ENCODE measurements at regions not wholly inside any gene's neighbourhood (a gene's known extent, or its start where the extent isn't known, plus 50 kb on each side); places are given as distances from the start of the nearest gene placed in this dataset.

DNA sequence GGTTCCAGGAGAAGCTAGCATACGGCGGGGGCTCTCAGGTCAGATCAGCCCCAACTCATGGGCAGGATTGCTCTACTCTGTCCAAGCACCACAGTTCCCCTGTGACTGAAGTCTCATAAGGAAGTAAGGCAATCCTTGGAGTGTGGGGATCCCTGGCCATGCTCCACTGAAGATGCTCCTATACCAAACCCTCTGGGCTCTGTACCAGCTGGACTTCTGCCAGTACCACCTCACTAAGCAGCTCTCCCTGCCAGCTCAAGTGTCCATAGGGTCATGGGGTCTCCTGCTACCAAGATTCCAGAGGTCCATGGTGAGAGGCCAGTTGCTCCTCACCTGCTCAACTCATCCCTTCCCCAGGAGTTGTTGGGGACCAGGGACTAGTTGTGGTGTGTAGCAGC, 355.7 kb upstream of the STEAP1 start:
- no peak for TF ChIP-seq POLR2A (IDR thresholded peaks at IDR 0.05)
- TF ChIP-seq, protein P1, sequence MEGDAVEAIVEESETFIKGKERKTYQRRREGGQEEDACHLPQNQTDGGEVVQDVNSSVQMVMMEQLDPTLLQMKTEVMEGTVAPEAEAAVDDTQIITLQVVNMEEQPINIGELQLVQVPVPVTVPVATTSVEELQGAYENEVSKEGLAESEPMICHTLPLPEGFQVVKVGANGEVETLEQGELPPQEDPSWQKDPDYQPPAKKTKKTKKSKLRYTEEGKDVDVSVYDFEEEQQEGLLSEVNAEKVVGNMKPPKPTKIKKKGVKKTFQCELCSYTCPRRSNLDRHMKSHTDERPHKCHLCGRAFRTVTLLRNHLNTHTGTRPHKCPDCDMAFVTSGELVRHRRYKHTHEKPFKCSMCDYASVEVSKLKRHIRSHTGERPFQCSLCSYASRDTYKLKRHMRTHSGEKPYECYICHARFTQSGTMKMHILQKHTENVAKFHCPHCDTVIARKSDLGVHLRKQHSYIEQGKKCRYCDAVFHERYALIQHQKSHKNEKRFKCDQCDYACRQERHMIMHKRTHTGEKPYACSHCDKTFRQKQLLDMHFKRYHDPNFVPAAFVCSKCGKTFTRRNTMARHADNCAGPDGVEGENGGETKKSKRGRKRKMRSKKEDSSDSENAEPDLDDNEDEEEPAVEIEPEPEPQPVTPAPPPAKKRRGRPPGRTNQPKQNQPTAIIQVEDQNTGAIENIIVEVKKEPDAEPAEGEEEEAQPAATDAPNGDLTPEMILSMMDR (IDR thresholded peaks at IDR 0.05), result no peak
